HG02885 (cell line): ENCODE measurements at regions not wholly inside any gene's neighbourhood (a gene's known extent, or its start where the extent isn't known, plus 50 kb on each side); places are given as distances from the start of the nearest gene placed in this dataset.
A peak's percentile ranks its signal among the peaks of the same experiment; 100 is the strongest.
"Not testable (repeated sequence)": the region's sequence is repeated elsewhere in the genome, so short reads cannot be mapped to it uniquely, and the experiment has no call there.

Source experiments
- ATAC-seq: cut with Tn5 transposase; IDR thresholded peaks from one replicate; pipeline ENCODE4 v1.9.1; 2021; ENCODE audit warnings: mild to moderate bottlenecking; ENCODE audit not compliant: unreplicated experiment, poor library complexity

DNA sequence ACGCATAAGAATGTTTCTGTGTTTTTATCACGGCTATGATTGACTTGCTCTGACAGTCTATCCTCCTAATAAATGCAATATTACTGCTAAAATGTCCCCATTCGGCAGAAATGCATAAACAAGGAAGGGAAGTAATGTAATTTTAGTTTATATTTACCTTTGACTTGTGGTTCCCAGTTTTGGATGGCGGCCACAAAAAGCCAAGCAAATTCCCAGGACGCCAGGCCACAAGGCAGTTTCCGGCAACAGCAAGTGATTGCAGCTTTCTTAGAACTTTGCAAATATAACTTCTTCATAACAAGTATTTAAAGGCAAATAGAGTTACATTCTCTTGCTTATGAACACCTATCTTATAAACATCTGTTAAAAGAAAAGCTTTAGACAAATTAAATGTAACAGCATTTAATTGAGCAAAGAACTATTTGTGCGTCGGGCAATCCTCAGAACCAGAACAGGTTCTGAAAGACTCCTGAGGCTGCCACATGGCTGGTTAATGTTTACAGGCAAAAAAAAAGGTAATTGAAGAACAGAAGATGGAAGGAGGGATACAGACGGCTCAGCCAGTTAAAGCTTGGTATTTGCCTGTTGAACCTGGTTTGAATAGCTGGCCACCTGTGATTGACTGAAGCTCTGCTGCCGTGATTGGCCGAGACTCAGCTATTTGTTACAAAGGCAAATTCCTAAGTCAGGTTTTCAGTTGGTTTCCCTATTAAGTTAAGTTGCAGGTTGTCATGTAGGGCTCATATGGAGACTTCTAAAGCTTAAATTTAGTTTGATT lies 80.8 kb downstream of the C21orf91 start:
- ATAC-seq: no peak

DNA sequence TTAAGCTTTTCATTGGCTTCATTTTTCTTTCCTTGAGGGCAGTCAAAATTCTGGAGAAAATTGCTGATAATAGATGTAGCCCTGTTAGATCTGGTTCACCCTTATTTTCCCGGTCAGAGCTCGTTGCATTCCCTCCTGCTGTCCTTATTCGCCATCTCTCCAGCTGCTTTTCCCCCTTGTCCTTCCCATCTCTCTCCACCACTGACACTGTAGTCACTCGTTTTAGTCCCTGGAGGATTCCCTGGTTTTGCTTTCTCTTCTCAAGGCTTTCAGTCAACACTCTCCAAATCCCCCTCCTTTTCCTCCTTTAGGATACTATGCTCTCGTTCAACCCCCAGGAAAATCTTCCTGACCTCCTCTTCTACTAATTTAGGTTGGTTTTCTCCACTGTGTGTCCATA lies 83.1 kb downstream of the C21orf91 start:
- no peak for ATAC-seq

DNA sequence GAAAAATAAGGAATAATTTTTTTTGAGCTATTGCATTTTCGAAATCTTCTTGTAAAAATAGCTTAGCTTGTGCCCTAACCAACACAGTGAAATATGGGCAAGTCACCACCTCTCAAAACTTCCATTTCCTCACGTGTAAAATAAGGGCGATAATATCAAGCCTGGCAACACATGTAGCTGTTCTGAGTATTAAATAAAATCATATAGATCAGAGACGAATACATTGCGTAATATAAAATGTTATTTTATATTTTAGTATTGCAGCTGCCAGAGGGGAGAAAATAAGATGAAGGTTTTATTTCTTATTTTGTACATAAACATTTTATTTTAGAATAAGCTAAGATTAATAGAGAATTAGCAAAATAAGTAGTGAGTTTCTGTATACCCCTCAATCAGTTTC lies 85.9 kb downstream of the C21orf91 start:
- no peak for ATAC-seq

DNA sequence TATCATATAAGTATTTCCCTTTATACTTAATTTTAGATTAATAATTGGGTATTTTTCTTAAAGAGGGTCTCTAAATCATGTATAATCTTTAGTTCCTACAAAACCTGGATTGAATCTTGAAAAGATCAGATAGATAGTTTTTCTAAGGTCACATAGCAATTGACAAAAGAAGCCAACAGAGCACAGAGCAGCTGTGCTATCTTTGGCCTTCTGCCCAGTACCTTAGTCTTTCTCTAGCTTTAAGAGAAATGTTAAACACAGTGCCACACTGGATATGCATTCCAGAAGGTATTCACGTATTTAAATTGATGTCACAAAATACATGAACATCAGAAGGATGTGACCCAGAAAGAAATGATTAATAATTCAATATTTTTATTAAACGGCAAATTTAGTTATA lies 86.8 kb downstream of the C21orf91 start:
- ATAC-seq: no peak

DNA sequence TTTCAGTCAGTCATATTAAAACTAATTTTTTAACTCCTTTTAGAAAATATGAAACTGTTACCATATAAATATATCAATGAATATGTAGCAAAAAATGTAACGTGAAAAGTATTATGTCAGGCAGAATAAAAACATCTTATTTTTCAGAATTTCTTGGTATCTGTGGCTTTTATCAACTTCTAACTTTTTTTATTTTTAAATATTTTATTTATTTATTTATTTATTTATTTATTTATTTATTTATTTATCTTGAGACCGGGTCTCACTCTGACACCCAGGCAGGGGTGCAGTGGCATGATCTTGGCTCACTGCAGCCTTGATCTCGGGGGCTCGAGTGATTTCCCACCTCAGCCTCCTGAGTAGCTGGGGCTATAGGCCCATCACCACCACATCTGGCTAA lies 87.6 kb downstream of the C21orf91 start:
- no peak for ATAC-seq

DNA sequence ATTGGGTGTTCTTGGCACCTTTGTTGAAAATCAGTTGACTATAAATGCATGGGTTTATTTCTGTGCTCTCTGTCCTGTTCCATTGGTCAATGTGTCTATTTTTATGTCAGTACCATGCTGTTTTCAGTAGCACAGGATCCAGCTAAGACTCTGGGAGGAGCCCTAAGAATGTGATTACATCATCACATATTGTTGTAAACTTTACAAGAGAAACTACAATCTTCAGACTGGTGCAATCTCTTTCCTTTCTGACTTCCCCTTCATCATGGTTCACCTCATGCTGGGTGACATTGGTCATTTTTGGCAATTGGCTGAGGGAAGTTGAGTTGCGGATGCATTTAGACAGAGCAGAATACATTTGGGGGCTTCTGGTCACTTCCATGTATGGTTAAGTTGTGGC lies 88.4 kb downstream of the C21orf91 start:
- ATAC-seq: no peak

DNA sequence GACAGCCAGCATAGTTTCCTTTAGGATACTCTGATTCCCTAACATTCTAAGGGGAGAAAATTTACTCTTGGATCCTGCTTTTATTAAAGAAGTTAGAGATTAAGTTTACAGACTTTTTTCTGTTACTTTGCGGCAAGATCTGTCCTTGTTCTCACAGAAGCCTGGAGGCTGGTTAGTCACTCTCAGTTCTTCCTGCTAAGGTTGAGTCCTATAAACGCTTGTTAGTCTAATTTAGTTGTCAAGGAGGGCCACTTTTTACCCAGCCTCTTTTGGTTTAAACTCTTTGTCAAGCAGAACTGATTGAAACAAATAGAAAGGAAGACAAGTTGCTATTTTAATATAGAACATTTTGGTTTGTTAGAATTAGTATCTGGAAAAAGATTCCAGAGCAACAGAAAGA lies 89.7 kb downstream of the C21orf91 start:
- no peak for ATAC-seq

DNA sequence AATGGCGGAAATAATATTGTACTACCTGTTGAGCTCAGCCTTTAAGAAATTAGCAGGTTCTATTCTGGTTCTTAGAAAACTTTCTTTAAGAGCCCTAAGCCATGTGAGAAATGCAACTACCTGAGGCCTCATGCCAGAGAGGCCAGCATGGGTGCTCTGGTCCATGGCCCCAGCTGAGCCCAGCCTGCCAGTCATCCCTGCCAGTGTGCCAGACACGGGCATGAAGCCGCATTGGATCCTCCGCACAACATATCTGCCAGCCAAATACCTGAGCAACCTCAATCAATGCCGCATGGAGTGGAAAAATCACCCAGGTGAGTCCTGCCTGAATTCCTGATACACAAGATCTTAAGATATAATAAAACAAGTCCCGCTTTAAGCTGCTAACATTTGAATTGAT lies 91.8 kb downstream of the C21orf91 start:
- no peak for ATAC-seq

DNA sequence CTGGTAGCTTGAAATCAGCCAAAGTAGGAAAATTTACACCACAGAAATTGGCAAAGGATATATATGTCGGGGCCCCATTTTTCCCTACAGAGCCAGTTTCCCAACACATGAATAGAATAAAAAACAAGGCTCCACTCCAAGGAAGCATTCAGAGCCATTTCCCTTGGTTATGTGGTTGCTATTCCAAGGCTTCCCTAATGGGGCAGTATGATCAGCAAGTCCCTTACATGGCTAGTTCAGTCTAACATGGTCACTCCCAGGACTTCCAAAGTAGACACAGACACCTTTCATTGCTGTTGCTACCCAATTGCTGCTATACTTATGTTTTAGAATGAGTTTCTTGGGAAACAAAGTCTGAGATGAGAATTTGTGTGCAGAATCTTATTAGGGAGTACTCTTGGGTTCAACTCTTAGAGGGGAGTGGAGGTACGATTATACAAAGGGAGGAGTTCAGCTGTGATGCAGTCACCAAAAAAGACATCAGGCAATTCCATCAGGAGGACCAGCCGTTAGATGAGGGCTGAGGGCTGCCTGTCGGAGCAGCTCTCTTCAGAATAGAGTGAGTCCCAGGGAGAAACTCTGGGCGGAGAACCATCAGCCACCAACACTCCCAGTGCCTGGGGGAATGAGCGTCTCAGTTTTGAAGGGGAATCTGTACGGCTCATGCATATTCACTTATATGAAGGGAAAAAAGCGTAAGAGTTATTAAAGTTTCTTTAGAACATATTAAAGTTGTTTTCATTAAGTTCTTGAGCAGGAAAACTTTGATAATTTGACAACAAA lies 92.9 kb downstream of the C21orf91 start:
- no peak for ATAC-seq

DNA sequence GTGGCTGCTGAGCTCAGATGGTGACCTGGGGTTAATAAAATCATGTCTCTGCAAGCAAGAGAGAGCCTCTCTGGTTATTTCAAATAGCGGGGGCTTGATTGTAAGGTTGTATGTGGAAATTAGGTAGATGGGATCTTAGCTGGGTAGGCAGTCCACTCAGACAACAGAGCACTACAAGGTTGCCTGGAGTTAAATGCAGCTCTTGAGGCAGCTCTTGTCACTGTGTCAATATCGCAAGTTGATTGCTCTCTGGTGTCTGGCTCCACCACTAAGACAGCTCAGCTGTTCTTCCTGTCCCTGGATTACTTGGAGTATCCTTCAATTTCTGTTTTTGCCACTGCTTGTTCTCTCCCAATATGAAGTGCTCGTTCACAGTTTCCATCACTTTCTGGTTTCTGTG lies 93.8 kb downstream of the C21orf91 start:
- ATAC-seq: no peak

DNA sequence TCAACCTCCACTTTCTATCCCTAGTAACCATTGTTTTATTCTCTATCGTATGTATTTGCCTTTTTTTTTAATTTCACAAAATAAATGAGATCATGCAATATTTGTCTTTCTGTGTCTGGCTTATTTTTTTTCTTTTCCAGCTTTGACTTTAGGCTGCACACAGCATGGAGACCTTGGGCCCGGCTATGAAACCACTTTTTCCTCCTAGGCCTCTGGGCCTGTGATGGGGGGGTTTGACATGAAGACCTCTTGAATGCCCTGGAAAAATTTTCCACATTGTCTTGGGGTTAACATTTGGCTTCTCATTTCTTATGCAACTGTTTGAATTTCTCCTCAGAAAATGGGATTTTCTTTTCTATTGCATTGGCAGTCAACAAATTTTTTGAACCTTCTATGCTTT lies 100.2 kb upstream of the BTG3 start:
- no peak for ATAC-seq

DNA sequence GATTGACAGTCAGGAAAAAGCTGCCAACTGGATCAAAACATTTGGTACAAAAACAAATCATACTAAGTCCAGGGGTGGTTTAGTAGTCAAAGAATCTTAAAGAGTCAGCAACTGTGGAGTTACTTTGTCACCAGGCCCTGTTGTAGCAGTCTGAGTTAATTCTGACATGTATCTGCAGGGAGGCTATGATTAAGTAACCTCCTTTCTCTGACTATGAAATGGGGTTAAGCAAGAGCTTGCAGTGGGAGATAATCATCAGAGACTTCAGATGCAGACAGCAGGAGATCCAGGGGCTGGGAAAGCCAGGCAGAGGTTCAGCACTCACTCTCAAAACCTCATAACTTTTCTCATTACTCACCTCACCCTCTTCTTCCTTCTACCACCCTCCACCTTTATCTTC lies 99.2 kb upstream of the BTG3 start:
- no peak for ATAC-seq

DNA sequence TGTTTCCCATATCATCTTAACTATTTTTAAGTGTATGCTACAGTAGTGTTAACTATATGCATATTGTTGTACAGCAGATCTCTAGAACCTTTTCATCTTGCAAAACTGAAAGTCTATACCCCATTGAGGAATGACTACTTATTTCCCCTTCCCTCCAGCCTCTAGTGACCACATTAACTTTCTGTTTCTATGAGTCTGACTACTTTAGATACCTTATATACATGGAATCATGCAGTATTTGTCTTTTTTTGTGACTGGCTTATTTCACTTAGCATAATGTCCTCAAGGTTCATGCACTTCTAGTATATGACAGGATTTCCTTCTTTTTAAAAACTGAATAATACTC lies 96.5 kb upstream of the BTG3 start:
- ATAC-seq: peak; percentile 100

DNA sequence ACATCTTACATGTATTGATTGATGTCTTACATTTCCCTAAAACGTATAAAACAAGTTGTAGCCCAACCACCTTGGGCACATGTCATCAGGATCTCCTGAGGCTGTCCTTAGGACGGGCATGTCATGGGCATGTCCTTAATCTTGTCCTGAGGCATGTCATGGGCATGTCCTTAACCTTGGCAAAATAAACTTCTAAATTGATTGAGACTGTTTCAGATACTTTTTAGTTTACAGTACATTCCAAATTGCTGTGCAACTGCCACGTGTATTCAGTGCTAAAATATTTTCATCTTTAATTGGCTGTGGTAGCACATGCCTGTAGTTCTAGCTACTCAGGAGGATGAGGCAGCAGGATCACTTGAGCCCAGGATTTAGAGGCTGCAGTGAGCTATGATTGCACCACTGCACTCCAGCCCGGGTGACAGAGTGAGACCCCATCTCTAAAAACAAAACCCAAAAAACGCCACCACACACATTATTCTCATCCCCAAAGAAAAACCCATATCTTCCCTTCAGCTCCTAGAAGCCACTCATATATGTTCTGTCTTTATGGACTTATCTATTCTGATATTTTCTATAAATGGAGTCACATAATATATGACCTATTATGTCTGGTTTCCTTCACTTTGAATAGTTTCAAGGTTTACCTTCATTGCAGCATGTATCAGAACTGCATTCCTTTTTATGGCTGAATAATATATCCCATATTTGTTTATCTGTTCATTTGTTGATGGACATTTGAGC lies 96.0 kb upstream of the BTG3 start:
- ATAC-seq: peak; percentile 38

DNA sequence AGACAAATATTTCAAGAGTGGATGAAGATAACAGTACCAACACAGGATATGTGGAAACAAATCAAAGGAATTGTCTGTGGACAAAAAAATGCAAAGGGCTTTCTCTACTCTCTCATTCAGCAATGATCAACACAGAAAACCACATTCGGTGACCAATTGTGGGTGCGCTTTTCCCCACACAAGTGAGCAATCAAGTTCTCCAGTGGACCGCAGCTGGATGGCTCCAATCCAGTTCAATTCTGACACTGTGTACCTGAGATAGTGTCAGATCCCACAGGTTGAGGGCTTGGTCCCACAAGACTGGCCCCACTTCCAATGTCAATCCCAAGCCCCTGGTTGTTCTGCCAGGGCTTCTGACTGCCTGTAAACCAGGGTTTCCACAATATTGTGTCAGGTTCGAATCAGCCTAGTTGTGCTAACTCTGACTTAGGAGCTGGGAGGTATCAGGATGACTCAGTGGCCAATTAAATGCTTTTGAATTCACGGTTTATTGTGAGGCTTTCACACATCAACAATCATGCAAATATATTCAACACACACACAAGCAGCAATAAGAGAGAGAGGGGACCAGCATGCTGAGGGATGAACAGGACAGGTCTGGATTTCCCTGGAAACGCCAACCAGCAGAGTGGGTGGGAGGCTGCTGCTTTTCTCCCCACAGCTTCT lies 87.0 kb upstream of the BTG3 start:
- ATAC-seq: peak; percentile 82

DNA sequence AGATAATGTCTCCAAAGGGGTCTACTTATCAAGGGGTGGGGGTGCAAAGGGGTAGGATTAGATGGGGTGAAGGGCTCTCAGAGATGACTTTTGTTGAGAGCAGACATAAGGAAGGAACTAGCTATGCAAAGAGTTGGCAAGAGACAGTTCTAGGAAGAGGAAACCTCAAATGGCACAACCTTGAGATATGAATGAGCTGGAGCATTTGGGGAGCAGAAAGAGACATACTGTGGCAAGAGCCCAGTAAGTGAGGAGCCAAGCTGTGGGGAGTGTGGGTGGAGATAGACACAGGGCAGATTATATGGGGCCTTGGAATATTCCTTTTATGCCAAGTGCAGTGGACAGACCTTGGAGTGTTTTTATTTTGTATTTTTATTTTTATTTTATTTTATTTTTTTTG lies 84.8 kb upstream of the BTG3 start:
- no peak for ATAC-seq

DNA sequence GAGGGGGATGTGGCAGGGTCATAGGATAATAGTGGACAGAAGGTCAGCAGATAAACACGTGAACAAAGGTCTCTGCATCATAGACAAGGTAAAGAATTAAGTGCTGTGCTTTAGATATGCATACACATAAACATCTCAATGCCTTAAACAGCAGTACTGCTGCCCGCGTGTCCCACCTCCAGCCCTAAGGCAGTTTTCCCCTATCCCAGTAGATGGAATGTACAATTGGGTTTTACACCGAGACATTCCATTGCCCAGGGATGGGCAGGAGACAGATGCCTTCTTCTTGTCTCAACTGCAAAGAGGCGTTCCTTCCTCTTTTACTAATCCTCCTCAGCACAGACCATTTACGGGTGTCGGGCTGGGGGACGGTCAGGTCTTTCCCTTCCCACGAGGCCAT lies 81.7 kb upstream of the BTG3 start:
- not testable (repeated sequence) for ATAC-seq

DNA sequence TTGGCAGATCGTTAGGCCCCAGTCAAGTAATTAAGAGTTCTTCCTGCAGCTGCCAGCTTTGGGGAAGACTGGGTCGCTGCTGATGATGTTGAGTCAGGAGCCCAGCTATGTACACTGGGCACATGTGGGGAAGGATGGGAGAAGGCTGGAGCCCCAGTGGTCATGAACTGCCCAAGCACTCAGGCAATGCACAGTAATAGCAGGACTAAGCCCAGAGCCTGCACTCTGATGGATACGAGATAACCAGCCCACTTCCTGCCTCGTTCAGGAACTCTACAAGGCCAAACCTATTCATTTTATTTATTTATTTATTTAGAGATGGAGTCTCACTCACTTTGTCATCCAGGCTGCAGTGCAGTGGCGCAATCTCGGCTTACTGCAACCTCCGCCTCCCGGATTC lies 81.1 kb upstream of the BTG3 start:
- ATAC-seq: no peak

DNA sequence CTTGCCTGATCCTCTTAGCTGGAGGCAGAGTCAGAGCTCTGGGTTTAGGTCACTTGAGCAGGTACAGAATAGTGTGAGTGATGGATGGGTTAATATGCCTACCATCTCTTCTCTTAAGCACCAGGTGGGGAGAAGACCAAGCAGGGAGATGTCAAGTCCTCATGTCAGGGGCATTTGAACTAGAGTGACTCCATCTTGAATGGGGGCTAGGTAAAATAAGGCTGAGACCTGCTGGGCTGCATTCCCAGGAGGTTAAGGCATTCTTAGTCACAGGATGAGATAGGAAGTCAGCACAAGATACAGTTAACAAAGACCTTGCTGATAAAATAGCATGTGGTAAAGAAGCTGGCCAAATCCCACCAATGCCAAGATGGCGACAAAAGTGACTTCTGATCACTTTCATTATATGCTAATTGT lies 77.4 kb upstream of the BTG3 start:
- no peak for ATAC-seq

DNA sequence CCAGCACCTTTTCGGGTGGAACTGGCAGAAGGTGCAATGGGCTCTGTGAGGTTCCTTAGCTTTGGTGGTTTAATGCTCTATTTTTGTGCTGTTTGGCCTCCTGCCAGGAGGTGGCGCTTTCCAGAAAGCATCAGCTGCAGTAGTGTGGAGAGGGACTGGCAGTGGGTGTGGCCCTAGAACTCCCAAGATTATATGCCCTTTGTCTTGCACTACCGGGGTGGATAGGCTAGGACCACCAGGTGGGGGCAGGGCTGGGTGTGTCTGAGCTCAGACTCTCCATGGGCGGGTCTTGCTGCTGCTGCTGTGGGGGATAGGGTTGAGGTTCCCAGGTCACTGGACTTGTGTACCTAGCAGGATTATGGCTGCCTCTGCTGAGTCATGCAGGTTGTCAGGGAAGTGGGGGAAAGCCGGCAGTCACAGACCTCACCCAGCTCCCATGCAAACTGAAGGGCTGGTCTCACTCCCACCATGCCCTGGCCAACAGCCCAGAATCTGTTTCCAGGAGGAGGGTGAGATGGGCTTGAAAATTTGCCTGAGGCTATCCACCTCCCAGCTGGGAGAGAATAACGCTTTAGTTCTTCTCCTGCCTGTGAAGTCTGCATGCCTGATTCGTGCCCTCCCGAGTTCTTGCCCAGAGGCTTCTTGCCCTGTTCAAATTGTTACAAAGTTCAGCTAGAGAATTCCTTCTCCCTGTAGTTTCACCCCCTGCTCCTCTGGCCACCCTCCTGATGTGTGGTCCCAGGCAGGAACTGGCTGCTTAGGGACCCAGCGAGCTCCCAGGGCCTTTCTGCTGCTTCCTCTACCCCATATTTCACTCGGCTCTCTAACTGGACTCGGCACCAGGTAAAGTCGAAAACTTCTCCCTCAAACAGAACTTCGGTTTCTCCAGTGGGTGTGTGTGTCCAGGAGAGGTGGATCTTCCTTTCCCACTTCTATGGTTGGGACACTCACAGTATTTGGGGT lies 76.5 kb upstream of the BTG3 start:
- ATAC-seq: no peak
